ENCODE measurements at regions not wholly inside any gene's neighbourhood (a gene's known extent, or its start where the extent isn't known, plus 50 kb on each side); places are given as distances from the start of the nearest gene placed in this dataset.

DNA sequence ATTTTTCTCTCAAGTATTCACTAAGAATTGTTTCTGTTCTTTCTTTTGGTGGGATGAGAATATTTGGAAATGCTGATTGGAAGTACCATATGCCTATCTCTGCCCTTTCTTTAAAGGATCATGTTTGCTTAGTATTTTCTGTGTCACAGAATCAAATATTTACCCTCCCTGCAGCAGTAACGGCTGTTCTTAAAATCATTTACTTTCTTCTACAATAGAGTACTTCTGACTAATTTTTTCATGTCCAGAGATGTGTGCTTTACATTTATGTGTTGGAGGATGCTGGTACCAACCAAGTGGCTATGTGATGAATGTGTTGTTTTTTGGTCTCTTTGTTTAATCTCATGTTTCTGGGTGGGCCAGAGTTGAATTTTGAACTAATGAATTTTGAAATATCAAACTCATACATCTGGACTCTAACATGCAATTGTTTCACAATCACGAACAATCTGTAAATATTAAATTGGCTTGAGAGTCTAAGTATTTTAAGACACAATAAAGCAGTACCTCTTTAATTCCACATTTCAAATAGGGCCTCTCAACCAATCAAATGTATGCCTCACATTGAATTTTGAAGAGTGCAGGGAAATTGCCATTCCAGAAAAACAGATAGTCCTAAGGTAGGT lies 59.4 kb upstream of the ARSJ start:
- no peak for TF ChIP-seq CTCF (IDR thresholded peaks at IDR 0.05)
- TF ChIP-seq POLR2A (IDR thresholded peaks at IDR 0.05): no peak
